ENCODE measurements at regions not wholly inside any gene's neighbourhood (a gene's known extent, or its start where the extent isn't known, plus 50 kb on each side); places are given as distances from the start of the nearest gene placed in this dataset.

DNA sequence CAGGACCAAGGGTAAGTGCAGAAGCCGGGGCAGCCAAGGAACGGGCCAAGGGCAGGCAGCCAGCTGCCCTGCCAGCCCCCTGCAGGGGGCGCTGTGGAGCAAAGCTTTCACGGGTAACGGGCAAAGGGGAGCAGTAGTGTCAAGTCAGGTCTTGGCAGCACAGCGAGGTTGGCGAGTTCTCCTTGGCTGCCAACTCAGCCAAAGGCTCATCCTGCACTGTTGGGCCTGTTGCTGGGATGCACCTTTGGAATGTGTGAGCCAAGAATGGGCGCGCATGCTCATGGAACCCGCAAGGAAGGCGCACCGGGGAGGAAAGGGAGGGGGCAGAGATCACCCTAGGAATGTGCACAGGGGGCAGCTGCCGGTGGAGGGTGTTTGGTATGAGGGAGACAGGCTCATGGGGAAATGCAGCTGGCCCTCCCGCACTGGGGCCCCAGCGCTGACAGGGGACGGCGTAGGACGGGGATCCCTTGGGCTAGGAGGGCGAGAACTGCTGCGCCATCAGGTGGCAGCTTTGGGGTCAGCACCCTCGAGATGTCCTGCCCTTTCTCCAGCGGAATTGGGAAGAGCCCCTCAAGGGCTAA lies 138.0 kb downstream of the ASCL4 start:
- Histone ChIP-seq H3K9me1 (ENCODE audit: control insufficient read depth, extremely low read depth, insufficient read depth, low read length) (no peaks in the 10 kb centered on the region), H3K4me3 (ENCODE audit: control insufficient read depth in 2 of 3, extremely low read depth in 1 of 3, insufficient read depth in 2 of 3, low read depth in 1 of 3, low read length in 3 of 3) (peak overlapping the region in 2 of 3 experiments; percentile 11 to 32), H3K4me1 (ENCODE audit: control insufficient read depth, extremely low read depth, insufficient read depth, low read length) (no peaks in the 10 kb centered on the region), H4K20me1 (ENCODE audit: control insufficient read depth, extremely low read depth, insufficient read depth, low read length) (no peaks in the 10 kb centered on the region), H3K79me2 (ENCODE audit: control insufficient read depth, insufficient read depth, low read length) (no peaks in the 10 kb centered on the region), H2AFZ (ENCODE audit: control insufficient read depth, low read length) (peak overlapping the region; percentile 77), H3K36me3 (ENCODE audit: control insufficient read depth in 2 of 2, extremely low read depth in 1 of 2, insufficient read depth in 2 of 2, low read length in 2 of 2) (no peaks in the 10 kb centered on the region), H3K4me2 (ENCODE audit: control insufficient read depth, extremely low read depth, insufficient read depth, low read depth, low read length) (peak overlapping the region; percentile 51), H3K9ac (ENCODE audit: control insufficient read depth, extremely low read depth, insufficient read depth, low read length) (no peak overlapping the region), H3K9me3 (ENCODE audit: control insufficient read depth, low read depth, low read length) (no peaks in the 10 kb centered on the region), H3K27me3 (ENCODE audit: control insufficient read depth, extremely low read depth, insufficient read depth, low read length) (no peaks in the 10 kb centered on the region), H3K27ac (ENCODE audit: control insufficient read depth, insufficient read depth, low read length) (no peak overlapping the region)
- dilution Hi-C loops (cut with MboI; ENCODE audit: extremely low pct_ligation_motif_present, low sequenced_read_pairs) = no loop called here
- DNase-seq (ENCODE audit: low read depth, low spot score) (no peak), FAIRE-seq (peak; percentile 61)
- TF ChIP-seq CTCF (optimal IDR thresholded peaks at IDR 0.05 in 1 of 3, IDR thresholded peaks at IDR 0.05 in 1 of 3, conservative IDR thresholded peaks at IDR 0.05 in 1 of 3; ENCODE audit: extremely low read depth in 1 of 3, insufficient read depth in 2 of 3, low read length in 3 of 3) = peak; percentile 87 to 97 (median 89)
- TF ChIP-seq EZH2 (IDR thresholded peaks at IDR 0.05; ENCODE audit: low read length) = no peak

- dilution Hi-C loops (cut with MboI; ENCODE audit: extremely low pct_ligation_motif_present, low sequenced_read_pairs) = no loop called here
- H3K9me3 ChIP-seq (ENCODE audit: control insufficient read depth, low read depth, low read length) = no peaks in the 10 kb centered on the region
- H2AFZ ChIP-seq (ENCODE audit: control insufficient read depth, low read length) = no peak overlapping the region
- H3K79me2 ChIP-seq (ENCODE audit: control insufficient read depth, insufficient read depth, low read length) = no peaks in the 10 kb centered on the region
- TF ChIP-seq EZH2 (IDR thresholded peaks at IDR 0.05; ENCODE audit: low read length) (no peak), CTCF (optimal IDR thresholded peaks at IDR 0.05 in 1 of 3, IDR thresholded peaks at IDR 0.05 in 1 of 3, conservative IDR thresholded peaks at IDR 0.05 in 1 of 3; ENCODE audit: extremely low read depth in 1 of 3, insufficient read depth in 2 of 3, low read length in 3 of 3) (no peak)
- no peak overlapping the region for H3K9ac ChIP-seq (ENCODE audit: control insufficient read depth, extremely low read depth, insufficient read depth, low read length)
- no peaks in the 10 kb centered on the region for H3K9me1 ChIP-seq (ENCODE audit: control insufficient read depth, extremely low read depth, insufficient read depth, low read length)
- H3K4me3 ChIP-seq (ENCODE audit: control insufficient read depth in 2 of 3, extremely low read depth in 1 of 3, insufficient read depth in 2 of 3, low read depth in 1 of 3, low read length in 3 of 3) = no peak overlapping the region
- no peaks in the 10 kb centered on the region for H4K20me1 ChIP-seq (ENCODE audit: control insufficient read depth, extremely low read depth, insufficient read depth, low read length)
- H3K36me3 ChIP-seq (ENCODE audit: control insufficient read depth in 2 of 2, extremely low read depth in 1 of 2, insufficient read depth in 2 of 2, low read length in 2 of 2) = no peaks in the 10 kb centered on the region
- DNase-seq (ENCODE audit: low read depth, low spot score) = no peak
- no peak overlapping the region for H3K4me2 ChIP-seq (ENCODE audit: control insufficient read depth, extremely low read depth, insufficient read depth, low read depth, low read length)
- peaks cover 6% of the 10 kb centered on the region for H3K4me1 ChIP-seq (ENCODE audit: control insufficient read depth, extremely low read depth, insufficient read depth, low read length)
- no peaks in the 10 kb centered on the region for H3K27me3 ChIP-seq (ENCODE audit: control insufficient read depth, extremely low read depth, insufficient read depth, low read length)
- no peak for FAIRE-seq
- no peak overlapping the region for H3K27ac ChIP-seq (ENCODE audit: control insufficient read depth, insufficient read depth, low read length)
Measured at GRCh38 chr12:107914460-107914977, 140.0 kb downstream of the ASCL4 start.
